Smooth muscle cell (in vitro differentiated cells): ENCODE measurements at regions not wholly inside any gene's neighbourhood (a gene's known extent, or its start where the extent isn't known, plus 50 kb on each side); places are given as distances from the start of the nearest gene placed in this dataset.

Source experiments
- DNase-seq: peaks from one replicate; lab custom pipeline; 2025; ENCODE audit not compliant: unreplicated experiment; lab: John Stamatoyannopoulos, UW
- H2AFZ ChIP-seq: fragments of 200-600 bp; sonication (generic); 2 replicates; pipeline ENCODE4 v1.6.0; 2016; ENCODE audit warnings: antibody characterized with exemption, low read depth, mild to moderate bottlenecking
- H3F3A ChIP-seq: fragments of 200-600 bp; sonication (generic); 2 replicates; pipeline ENCODE4 v1.6.0; 2017; ENCODE audit warnings: antibody characterized with exemption, low read depth
- H3K27ac ChIP-seq: fragments of 200-600 bp; sonication (generic); 2 replicates; pipeline ENCODE4 v1.5.1; 2016; ENCODE audit warnings: low read depth, mild to moderate bottlenecking
- H3K27me3 ChIP-seq: fragments of 200-600 bp; sonication (generic); 2 replicates; pipeline ENCODE4 v1.6.1; 2016; ENCODE audit warnings: low read depth, mild to moderate bottlenecking
- H3K36me3 ChIP-seq: fragments of 200-600 bp; sonication (generic); 2 replicates; pipeline ENCODE4 v1.5.1; 2016; ENCODE audit warnings: low read depth
- H3K4me1 ChIP-seq: fragments of 200-600 bp; sonication (generic); 2 replicates; pipeline ENCODE4 v1.5.1; 2016; ENCODE audit warnings: low read depth
- H3K4me2 ChIP-seq: fragments of 200-600 bp; sonication (generic); 2 replicates; pipeline ENCODE4 v1.6.0; 2016; ENCODE audit warnings: mild to moderate bottlenecking
- H3K4me3 ChIP-seq: fragments of 200-600 bp; sonication (generic); 2 replicates; pipeline ENCODE4 v1.5.1; 2016; ENCODE audit warnings: mild to moderate bottlenecking
- H3K79me2 ChIP-seq: fragments of 200-600 bp; sonication (generic); 2 replicates; pipeline ENCODE4 v1.6.0; 2016; ENCODE audit warnings: low read depth, mild to moderate bottlenecking
- H3K9ac ChIP-seq: fragments of 200-600 bp; sonication (generic); 2 replicates; pipeline ENCODE4 v1.6.0; 2016; ENCODE audit warnings: low read depth
- H3K9me3 ChIP-seq: fragments of 200-600 bp; sonication (generic); replicated peaks from 2 replicates; pipeline ENCODE4 v1.5.1; 2016; ENCODE audit warnings: low read depth
- H4K20me1 ChIP-seq: fragments of 200-600 bp; sonication (generic); 2 replicates; pipeline ENCODE4 v1.6.0; 2016; ENCODE audit warnings: low read depth
- CTCF ChIP-seq: fragments of 200-600 bp; sonication (generic); IDR thresholded peaks from 2 replicates; pipeline ENCODE4 v1.5.1; 2017; ENCODE audit warnings: borderline replicate concordance, mild to moderate bottlenecking, antibody characterized with exemption; ENCODE audit not compliant: insufficient read depth, poor library complexity, severe bottlenecking
- WGBS: methylation state at CpG from one replicate; pipeline ENCODE4 v1.1.7; 2016; ENCODE audit warnings: low lambda C conversion rate; 5-methylcytosine and 5-hydroxymethylcytosine counted together

- no peak overlapping the region for H2AFZ ChIP-seq
- no peak overlapping the region for H3K4me3 ChIP-seq
- no peaks in the 10 kb centered on the region for H3K79me2 ChIP-seq
- H3K9ac ChIP-seq, result no peak overlapping the region
- H3K9me3 ChIP-seq, result no peaks in the 10 kb centered on the region
- H3F3A ChIP-seq, result no peaks in the 10 kb centered on the region
- no peak for TF ChIP-seq CTCF
- no peaks in the 10 kb centered on the region for H4K20me1 ChIP-seq
- H3K27ac ChIP-seq, result no peak overlapping the region
- H3K4me2 ChIP-seq, result no peak overlapping the region
- H3K4me1 ChIP-seq, result peaks cover 9% of the 10 kb centered on the region
- DNase-seq, result no peak
- H3K36me3 ChIP-seq, result no peaks in the 10 kb centered on the region
- no peaks in the 10 kb centered on the region for H3K27me3 ChIP-seq
Observed at GRCh38 chr6:133101790-133102189, 139.4 kb upstream of the EYA4 start.

GRCh38 chr6:133106934-133107333 is 134.2 kb upstream of the EYA4 start:
- H2AFZ ChIP-seq, result no peak overlapping the region
- no peak for DNase-seq
- no peaks in the 10 kb centered on the region for H4K20me1 ChIP-seq
- H3K27ac ChIP-seq, result no peak overlapping the region
- no peaks in the 10 kb centered on the region for H3F3A ChIP-seq
- H3K27me3 ChIP-seq, result no peaks in the 10 kb centered on the region
- H3K4me2 ChIP-seq, result no peak overlapping the region
- no peak overlapping the region for H3K9ac ChIP-seq
- TF ChIP-seq CTCF, result no peak
- H3K4me3 ChIP-seq, result no peak overlapping the region
- H3K4me1 ChIP-seq, result no peaks in the 10 kb centered on the region
- H3K79me2 ChIP-seq, result no peaks in the 10 kb centered on the region
- H3K36me3 ChIP-seq, result no peaks in the 10 kb centered on the region
- no peaks in the 10 kb centered on the region for H3K9me3 ChIP-seq
- 94% methylated on average over 2 of the region's 2 CpGs for WGBS

GRCh38 chr6:133108419-133108818 is 132.7 kb upstream of the EYA4 start:
- no peaks in the 10 kb centered on the region for H3F3A ChIP-seq
- no peaks in the 10 kb centered on the region for H3K36me3 ChIP-seq
- no peak overlapping the region for H2AFZ ChIP-seq
- no peaks in the 10 kb centered on the region for H3K4me1 ChIP-seq
- 62% methylated on average over 2 of the region's 2 CpGs for WGBS
- H3K9ac ChIP-seq, result no peak overlapping the region
- no peak overlapping the region for H3K27ac ChIP-seq
- H3K27me3 ChIP-seq, result no peaks in the 10 kb centered on the region
- no peak overlapping the region for H3K4me2 ChIP-seq
- no peak for DNase-seq
- no peaks in the 10 kb centered on the region for H3K9me3 ChIP-seq
- no peak overlapping the region for H3K4me3 ChIP-seq
- TF ChIP-seq CTCF, result no peak
- H4K20me1 ChIP-seq, result no peaks in the 10 kb centered on the region
- H3K79me2 ChIP-seq, result no peaks in the 10 kb centered on the region

GRCh38 chr6:133114973-133115372 is 126.2 kb upstream of the EYA4 start:
- Histone ChIP-seq H2AFZ (no peak overlapping the region), H3K27me3 (no peaks in the 10 kb centered on the region), H3K27ac (no peak overlapping the region), H3F3A (no peaks in the 10 kb centered on the region), H3K4me3 (no peak overlapping the region), H3K79me2 (no peaks in the 10 kb centered on the region), H4K20me1 (no peaks in the 10 kb centered on the region), H3K4me2 (no peak overlapping the region), H3K9ac (no peak overlapping the region), H3K36me3 (no peaks in the 10 kb centered on the region), H3K4me1 (no peaks in the 10 kb centered on the region), H3K9me3 (no peaks in the 10 kb centered on the region)
- no peak for DNase-seq
- no peak for TF ChIP-seq CTCF
- 76% methylated on average over 1 of the region's 1 CpG for WGBS
